Natural killer cell (primary cell): ENCODE measurements at regions not wholly inside any gene's neighbourhood (a gene's known extent, or its start where the extent isn't known, plus 50 kb on each side); places are given as distances from the start of the nearest gene placed in this dataset.

Experiments
- ATAC-seq, 3 donors: fragments of 150-1000 bp in 2 of 3; fragments of 200-7000 bp in 1 of 3; cut with Tn5 transposase; 1 replicate in 1 of 3; 2 replicates in 2 of 3; pipeline ENCODE4 v1.10.0; 2021; ENCODE audit warnings: mild to moderate bottlenecking in 2 of 3, moderate library complexity in 2 of 3
- DNase-seq, 2 donors: peaks; one replicate each; pipeline versions ENCODE4 v3.0.0 to v3.0.0-alpha.2; 2013 to 2021; ENCODE audit warnings: mixed read lengths in 1 of 2
- H3K27ac ChIP-seq: one replicate; pipeline ENCODE4 v1.5.1; 2013; ENCODE audit warnings: mild to moderate bottlenecking, low read length
- H3K27me3 ChIP-seq: one replicate; pipeline ENCODE4 v1.6.1; 2013; ENCODE audit warnings: low read length; ENCODE audit not compliant: control insufficient read depth, insufficient read depth
- H3K36me3 ChIP-seq: one replicate; pipeline ENCODE4 v1.6.1; 2013; ENCODE audit warnings: low read length; ENCODE audit not compliant: control insufficient read depth, insufficient read depth
- H3K4me1 ChIP-seq: one replicate; pipeline ENCODE4 v1.6.1; 2013; ENCODE audit warnings: low read length; ENCODE audit not compliant: control insufficient read depth, insufficient read depth
- H3K4me3 ChIP-seq: one replicate; pipeline ENCODE4 v1.5.1; 2013; ENCODE audit warnings: low read length
- H3K9me3 ChIP-seq: one replicate; pipeline ENCODE4 v1.6.1; 2013; ENCODE audit warnings: low read length; ENCODE audit not compliant: control insufficient read depth, insufficient read depth
- H3K27ac Mint-ChIP-seq, 2 donors: one replicate each; pipeline ENCODE4 v1.8.0; 2022; ENCODE audit warnings: mild to moderate bottlenecking in 2 of 2, mixed read lengths in 2 of 2, moderate library complexity in 1 of 2
- H3K27me3 Mint-ChIP-seq, 2 donors: one replicate each; pipeline ENCODE4 v1.8.0; 2022; ENCODE audit warnings: low read depth in 2 of 2, mixed read lengths in 2 of 2
- H3K36me3 Mint-ChIP-seq: one replicate; pipeline ENCODE4 v1.8.0; 2022; ENCODE audit warnings: mixed read lengths
- H3K4me1 Mint-ChIP-seq, 2 donors: one replicate each; pipeline ENCODE4 v1.8.0; 2022; ENCODE audit warnings: mixed read lengths in 2 of 2
- H3K4me3 Mint-ChIP-seq: one replicate; pipeline ENCODE4 v1.8.0; 2022; ENCODE audit warnings: mild to moderate bottlenecking, moderate library complexity, mixed read lengths
- H3K9me3 Mint-ChIP-seq, 2 donors: one replicate each; pipeline ENCODE4 v1.8.0; 2022; ENCODE audit warnings: mixed read lengths in 2 of 2
- CTCF ChIP-seq: fragments of 200-600 bp; IDR thresholded peaks from one replicate; pipeline ENCODE4 v1.8.0; 2022; ENCODE audit warnings: antibody characterized with exemption
- WGBS: methylation state at CpG from one replicate; pipeline ENCODE4 v1.1.7; 2013; ENCODE audit warnings: missing lambda C conversion rate; ENCODE audit not compliant: insufficient coverage; 5-methylcytosine and 5-hydroxymethylcytosine counted together
- intact Hi-C: fragments of 100-400 bp; cut with micrococcal nuclease; formaldehyde crosslinking; loops from one replicate; pipeline ENCODE4 v1.14.2; 2022

GRCh38 chr11:80393210-80393609, 952.4 kb upstream of the TENM4 start:
- no peaks in the 10 kb centered on the region for H3K36me3 Mint-ChIP-seq
- H3K9me3 Mint-ChIP-seq: peaks cover 7 to 15% of the 10 kb centered on the region in 2 donors
- ATAC-seq (no peak), DNase-seq (no peak)
- H3K27ac Mint-ChIP-seq: no peak overlapping the region
- H3K4me3 ChIP-seq: no peak overlapping the region
- H3K27me3 Mint-ChIP-seq: no peaks in the 10 kb centered on the region
- H3K4me1 Mint-ChIP-seq: no peaks in the 10 kb centered on the region
- no peak overlapping the region for H3K27ac ChIP-seq
- H3K36me3 ChIP-seq: no peaks in the 10 kb centered on the region
- no peaks in the 10 kb centered on the region for H3K27me3 ChIP-seq
- no peaks in the 10 kb centered on the region for H3K9me3 ChIP-seq
- H3K4me3 Mint-ChIP-seq: no peak overlapping the region
- no peaks in the 10 kb centered on the region for H3K4me1 ChIP-seq
- WGBS: 100% methylated on average over 1 of the region's 3 CpGs
- no peak for TF ChIP-seq CTCF
- intact Hi-C loops: no loop called here

GRCh38 chr11:80390505-80390904, 949.7 kb upstream of the TENM4 start:
- Histone ChIP-seq H3K36me3 (no peaks in the 10 kb centered on the region), H3K4me3 (no peak overlapping the region), H3K27ac (no peak overlapping the region), H3K4me1 (no peaks in the 10 kb centered on the region), H3K9me3 (no peaks in the 10 kb centered on the region), H3K27me3 (no peaks in the 10 kb centered on the region)
- Mint-ChIP-seq H3K4me3 (no peak overlapping the region), H3K27ac (no peak overlapping the region), H3K36me3 (no peaks in the 10 kb centered on the region), H3K9me3 (peaks cover 13% of the 10 kb centered on the region in 2 donors), H3K27me3 (no peaks in the 10 kb centered on the region), H3K4me1 (no peaks in the 10 kb centered on the region)
- intact Hi-C loops: no loop called here
- no peak for DNase-seq
- no peak for TF ChIP-seq CTCF
- no peak for ATAC-seq
- 50% methylated on average over 1 of the region's 2 CpGs for WGBS

GRCh38 chr11:80388536-80388935, 947.7 kb upstream of the TENM4 start:
- Mint-ChIP-seq H3K27ac (no peak overlapping the region), H3K27me3 (no peaks in the 10 kb centered on the region), H3K36me3 (no peaks in the 10 kb centered on the region), H3K9me3 (peaks cover 10 to 14% of the 10 kb centered on the region in 2 donors), H3K4me1 (no peaks in the 10 kb centered on the region), H3K4me3 (no peak overlapping the region)
- no peaks in the 10 kb centered on the region for H3K9me3 ChIP-seq
- 59% methylated on average over 4 of the region's 4 CpGs for WGBS
- no peak for ATAC-seq
- DNase-seq: no peak
- H3K27me3 ChIP-seq: no peaks in the 10 kb centered on the region
- no peak overlapping the region for H3K4me3 ChIP-seq
- H3K36me3 ChIP-seq: no peaks in the 10 kb centered on the region
- no peak for TF ChIP-seq CTCF
- intact Hi-C loops: no loop called here
- no peaks in the 10 kb centered on the region for H3K4me1 ChIP-seq
- H3K27ac ChIP-seq: no peak overlapping the region

- Mint-ChIP-seq H3K9me3 (peaks cover 10 to 17% of the 10 kb centered on the region in 2 donors), H3K4me3 (no peak overlapping the region)
- H3K27me3 ChIP-seq: no peaks in the 10 kb centered on the region
Observed at GRCh38 chr11:80388130-80388529, 947.3 kb upstream of the TENM4 start.

More at GRCh38 chr11:80388130-80388529, 947.3 kb upstream of the TENM4 start:
- H3K36me3 ChIP-seq: no peaks in the 10 kb centered on the region
- WGBS: 79% methylated on average over 1 of the region's 1 CpG
- Mint-ChIP-seq H3K36me3 (no peaks in the 10 kb centered on the region), H3K27ac (no peak overlapping the region), H3K27me3 (no peaks in the 10 kb centered on the region), H3K4me1 (no peaks in the 10 kb centered on the region)
- intact Hi-C loops: no loop called here
- DNase-seq (no peak), ATAC-seq (no peak)
- no peak for TF ChIP-seq CTCF
- H3K27ac ChIP-seq: no peak overlapping the region
- H3K4me3 ChIP-seq: no peak overlapping the region
- no peaks in the 10 kb centered on the region for H3K4me1 ChIP-seq
- no peaks in the 10 kb centered on the region for H3K9me3 ChIP-seq
